ENCODE measurements at regions not wholly inside any gene's neighbourhood (a gene's known extent, or its start where the extent isn't known, plus 50 kb on each side); places are given as distances from the start of the nearest gene placed in this dataset.

DNA sequence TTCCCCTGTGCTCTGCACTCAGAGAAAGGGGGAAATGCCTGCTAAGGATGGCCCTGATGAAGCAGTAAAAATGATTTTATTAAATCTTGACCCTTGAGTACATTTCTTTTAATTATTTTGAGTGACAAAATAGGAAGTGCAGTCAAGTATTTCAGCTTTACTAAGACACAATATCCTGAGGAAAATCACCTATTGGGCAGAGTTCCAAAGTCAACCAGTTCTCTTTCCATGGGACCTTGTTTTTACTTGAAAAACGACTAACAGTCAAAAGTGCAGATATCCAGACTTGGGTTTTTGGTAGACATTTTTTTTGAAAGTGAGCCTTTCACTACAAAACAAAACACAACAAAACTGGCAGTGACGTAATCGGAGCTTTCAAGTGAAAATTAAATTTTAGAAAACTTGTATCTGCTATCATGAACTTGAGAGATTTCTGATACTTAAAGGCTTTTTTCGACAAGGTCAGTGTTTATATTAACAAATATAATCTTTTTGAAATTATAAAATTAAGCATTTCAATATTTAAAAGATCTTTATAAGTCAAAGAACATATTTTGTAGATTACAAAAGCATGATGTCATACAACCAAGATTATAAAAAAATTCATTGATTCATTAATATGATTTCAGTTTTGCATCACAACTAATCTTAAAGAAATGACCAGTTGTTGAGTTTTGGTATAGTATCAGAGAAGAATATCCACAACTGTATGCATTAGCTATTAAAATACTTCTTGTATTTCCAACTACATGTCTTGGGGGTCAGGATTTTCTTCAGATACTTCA, 513.8 kb upstream of the AKR1E2 start:
- 3% methylated on average over 4 of the region's 4 CpGs for WGBS (ENCODE audit: insufficient coverage, low coverage, missing lambda C conversion rate)
- H3K27ac ChIP-seq (ENCODE audit: extremely low read depth, low read depth, low read length): no peak overlapping the region
- H4K20me1 ChIP-seq (replicated peaks; ENCODE audit: control insufficient read depth, insufficient read depth, low read length): no peaks in the 10 kb centered on the region
- ChIA-PET POLR2A (no interaction called here), CTCF (ENCODE audit: low intra/inter-chr PET ratio) (no interaction called here)
- no peaks in the 10 kb centered on the region for H3K9me3 ChIP-seq (replicated peaks; ENCODE audit: control insufficient read depth, insufficient read depth, low read depth, low read length)
- H3K79me2 ChIP-seq (ENCODE audit: control insufficient read depth, insufficient read depth, low read length): no peaks in the 10 kb centered on the region
- H3K36me3 ChIP-seq (ENCODE audit: control insufficient read depth, insufficient read depth, low read length): no peaks in the 10 kb centered on the region
- DNase-seq (ENCODE audit: extremely low read depth in 1 of 4, low spot score in 3 of 4) (no peak), ATAC-seq (no peak), FAIRE-seq (no peak)
- no peak overlapping the region for H2AFZ ChIP-seq (ENCODE audit: low read depth, low read length)
- intact Hi-C loops (cut with micrococcal nuclease): no loop called here
- no peak overlapping the region for H3K9ac ChIP-seq (ENCODE audit: insufficient read depth in 1 of 2, low read depth in 2 of 2, low read length in 2 of 2)
- no peaks in the 10 kb centered on the region for H3K9me1 ChIP-seq (ENCODE audit: control insufficient read depth, insufficient read depth, low read length)
- H3K4me2 ChIP-seq (ENCODE audit: insufficient read depth, low read length): no peak overlapping the region
- TF ChIP-seq CREBBP (IDR thresholded peaks at IDR 0.05; ENCODE audit: low read depth, low read length) (no peak), MED1 (CRISPR knock-in tag; IDR thresholded peaks at IDR 0.05; ENCODE audit: borderline replicate concordance) (no peak)
- H3K4me3 ChIP-seq: no peak overlapping the region
- in situ Hi-C loops (cut with MboI): no loop called here
- H3K27me3 ChIP-seq (ENCODE audit: control insufficient read depth in 2 of 2, insufficient read depth in 2 of 2, low read length in 2 of 2): no peaks in the 10 kb centered on the region
- no peaks in the 10 kb centered on the region for H3K4me1 ChIP-seq (replicated peaks in 1 of 2; ENCODE audit: control insufficient read depth in 2 of 2, insufficient read depth in 2 of 2, low read length in 2 of 2)
- BruUV-seq (replicated peaks): no TSS peak

DNA sequence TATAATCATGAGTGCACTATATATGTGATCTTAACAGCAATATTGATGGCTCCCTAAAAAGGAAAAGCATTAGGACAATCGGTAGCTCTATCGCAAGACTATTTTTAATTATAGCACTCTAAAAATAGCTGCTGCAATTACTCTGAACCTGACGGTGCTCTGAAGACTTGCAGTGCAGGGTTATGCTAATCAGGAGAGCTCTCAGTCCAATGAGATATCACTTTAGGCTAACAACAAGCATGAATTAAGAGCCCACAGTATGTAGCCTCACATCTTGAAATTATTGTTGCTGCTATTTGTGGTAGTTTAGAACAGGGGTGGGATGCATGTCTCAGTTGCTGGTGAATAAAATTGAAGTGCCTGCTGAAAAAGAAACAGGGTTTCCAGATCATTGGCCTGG, 515.8 kb upstream of the AKR1E2 start:
- BruUV-seq (replicated peaks): no TSS peak

More for the DNA sequence above, 515.8 kb upstream of the AKR1E2 start:
- Histone ChIP-seq H3K4me3 (no peak overlapping the region), H2AFZ (ENCODE audit: low read depth, low read length) (no peak overlapping the region), H3K4me1 (replicated peaks in 1 of 2; ENCODE audit: control insufficient read depth in 2 of 2, insufficient read depth in 2 of 2, low read length in 2 of 2) (no peaks in the 10 kb centered on the region), H3K79me2 (ENCODE audit: control insufficient read depth, insufficient read depth, low read length) (no peaks in the 10 kb centered on the region), H3K9me1 (ENCODE audit: control insufficient read depth, insufficient read depth, low read length) (no peaks in the 10 kb centered on the region), H3K27ac (ENCODE audit: extremely low read depth, low read depth, low read length) (no peak overlapping the region), H3K36me3 (ENCODE audit: control insufficient read depth, insufficient read depth, low read length) (no peaks in the 10 kb centered on the region), H3K4me2 (ENCODE audit: insufficient read depth, low read length) (no peak overlapping the region), H4K20me1 (replicated peaks; ENCODE audit: control insufficient read depth, insufficient read depth, low read length) (no peaks in the 10 kb centered on the region), H3K27me3 (ENCODE audit: control insufficient read depth in 2 of 2, insufficient read depth in 2 of 2, low read length in 2 of 2) (no peaks in the 10 kb centered on the region), H3K9me3 (replicated peaks; ENCODE audit: control insufficient read depth, insufficient read depth, low read depth, low read length) (no peaks in the 10 kb centered on the region), H3K9ac (ENCODE audit: insufficient read depth in 1 of 2, low read depth in 2 of 2, low read length in 2 of 2) (no peak overlapping the region)
- in situ Hi-C loops (cut with MboI) (no loop called here), intact Hi-C loops (cut with micrococcal nuclease) (no loop called here)
- POLR2A ChIA-PET: no interaction called here
- DNase-seq (ENCODE audit: extremely low read depth in 1 of 4, low spot score in 3 of 4) (no peak), ATAC-seq (no peak), FAIRE-seq (no peak)
- TF ChIP-seq, protein P1, sequence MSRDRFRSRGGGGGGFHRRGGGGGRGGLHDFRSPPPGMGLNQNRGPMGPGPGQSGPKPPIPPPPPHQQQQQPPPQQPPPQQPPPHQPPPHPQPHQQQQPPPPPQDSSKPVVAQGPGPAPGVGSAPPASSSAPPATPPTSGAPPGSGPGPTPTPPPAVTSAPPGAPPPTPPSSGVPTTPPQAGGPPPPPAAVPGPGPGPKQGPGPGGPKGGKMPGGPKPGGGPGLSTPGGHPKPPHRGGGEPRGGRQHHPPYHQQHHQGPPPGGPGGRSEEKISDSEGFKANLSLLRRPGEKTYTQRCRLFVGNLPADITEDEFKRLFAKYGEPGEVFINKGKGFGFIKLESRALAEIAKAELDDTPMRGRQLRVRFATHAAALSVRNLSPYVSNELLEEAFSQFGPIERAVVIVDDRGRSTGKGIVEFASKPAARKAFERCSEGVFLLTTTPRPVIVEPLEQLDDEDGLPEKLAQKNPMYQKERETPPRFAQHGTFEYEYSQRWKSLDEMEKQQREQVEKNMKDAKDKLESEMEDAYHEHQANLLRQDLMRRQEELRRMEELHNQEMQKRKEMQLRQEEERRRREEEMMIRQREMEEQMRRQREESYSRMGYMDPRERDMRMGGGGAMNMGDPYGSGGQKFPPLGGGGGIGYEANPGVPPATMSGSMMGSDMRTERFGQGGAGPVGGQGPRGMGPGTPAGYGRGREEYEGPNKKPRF (IDR thresholded peaks at IDR 0.05; ENCODE audit: low read depth, low read length): no peak
- no peak for TF ChIP-seq ZNF263 (CRISPR knock-in tag; IDR thresholded peaks at IDR 0.05; ENCODE audit: borderline replicate concordance)
- no peak for TF ChIP-seq PHB2 (IDR thresholded peaks at IDR 0.05; ENCODE audit: low read depth)
- no peak for TF ChIP-seq IRF2 (CRISPR knock-in tag; IDR thresholded peaks at IDR 0.05)
- TF ChIP-seq ETS2 (tag; IDR thresholded peaks at IDR 0.05; ENCODE audit: borderline replicate concordance, poor library complexity, severe bottlenecking): no peak
- TF ChIP-seq RBM34 (IDR thresholded peaks at IDR 0.05; ENCODE audit: borderline replicate concordance, insufficient read depth, low read length): no peak
- no peak for TF ChIP-seq PRPF4 (IDR thresholded peaks at IDR 0.05; ENCODE audit: insufficient read depth, low read depth, low read length, poor library complexity, severe bottlenecking)
- CTCF ChIA-PET (ENCODE audit: low intra/inter-chr PET ratio): no interaction called here
- WGBS (ENCODE audit: insufficient coverage, low coverage, missing lambda C conversion rate): 0% methylated on average over 3 of the region's 3 CpGs

Data from K562 (cell line).